H1 (cell line): ENCODE measurements at regions not wholly inside any gene's neighbourhood (a gene's known extent, or its start where the extent isn't known, plus 50 kb on each side); places are given as distances from the start of the nearest gene placed in this dataset.
"Not testable (repeated sequence)": the region's sequence is repeated elsewhere in the genome, so short reads cannot be mapped to it uniquely, and the experiment has no call there.

Experiments used
- CTCF ChIA-PET: fragments of 300-600 bp; sonication (Branson Sonifier 250); formaldehyde crosslinking; loops from one replicate; lab custom pipeline; 2021; ENCODE audit not compliant: partially characterized antibody; lab: Charles Lee
- POLR2A ChIA-PET: fragments of 300-600 bp; sonication (Branson Sonifier 250); formaldehyde crosslinking; loops from one replicate; lab custom pipeline; 2021; ENCODE audit warnings: inconsistent platforms; ENCODE audit not compliant: partially characterized antibody; lab: Charles Lee
- DNase-seq, 2 experiments: peaks; one replicate each; pipeline versions ENCODE4 v3.0.0 to v3.0.0-alpha.2; 2010 to 2022; ENCODE audit warnings: low spot score in 2 of 2, low read depth in 1 of 2, mixed read lengths in 1 of 2
- FAIRE-seq: peaks from 2 replicates; lab custom pipeline; 2011; peaks lifted over from hg19 to GRCh38; lab: Jason Lieb, UNC
- H2AFZ ChIP-seq: 2 replicates; pipeline ENCODE4 v1.8.1; 2012; ENCODE audit warnings: low read length, inconsistent platforms
- H2AK5ac ChIP-seq: 2 replicates; pipeline ENCODE4 v1.6.1; 2013; ENCODE audit warnings: low read depth, low read length
- H2BK120ac ChIP-seq: replicated peaks from 2 replicates; pipeline ENCODE3; 2013; ENCODE audit warnings: low read depth, low read length, inconsistent platforms
- H2BK12ac ChIP-seq: 2 replicates; pipeline ENCODE4 v1.6.1; 2013; ENCODE audit warnings: low read depth, low read length
- H2BK15ac ChIP-seq: 2 replicates; pipeline ENCODE4 v1.6.1; 2013; ENCODE audit warnings: low read length
- H2BK20ac ChIP-seq: 2 replicates; pipeline ENCODE4 v1.6.1; 2013; ENCODE audit warnings: low read length
- H2BK5ac ChIP-seq: 2 replicates; pipeline ENCODE4 v1.6.1; 2013; ENCODE audit warnings: low read depth, low read length
- H3K14ac ChIP-seq: 2 replicates; pipeline ENCODE4 v1.6.1; 2013; ENCODE audit warnings: inconsistent platforms; ENCODE audit not compliant: insufficient read length
- H3K18ac ChIP-seq: 2 replicates; pipeline ENCODE4 v1.6.1; 2013; ENCODE audit warnings: low read length; ENCODE audit errors: extremely low read depth
- H3K23ac ChIP-seq: 2 replicates; pipeline ENCODE4 v1.6.1; 2013; ENCODE audit warnings: inconsistent platforms; ENCODE audit not compliant: insufficient read length
- H3K23me2 ChIP-seq: 2 replicates; pipeline ENCODE4 v1.6.1; 2013; ENCODE audit warnings: low read depth, low read length
- H3K27ac ChIP-seq: 2 replicates; pipeline ENCODE4 v1.6.1; 2011; ENCODE audit warnings: low read depth, low read length, inconsistent platforms
- H3K27me3 ChIP-seq, 4 experiments: replicated peaks in 1 of 4; 1 replicate in 1 of 4; 2 replicates in 3 of 4; pipeline versions ENCODE4 v1.6.1 to v1.8.1; 2011 to 2013; ENCODE audit warnings: low read length in 3 of 4, mild to moderate bottlenecking in 3 of 4, inconsistent platforms in 2 of 4, mixed read lengths in 2 of 4, moderate library complexity in 1 of 4; ENCODE audit not compliant: control insufficient read depth in 3 of 4, insufficient read depth in 3 of 4; ENCODE audit errors: extremely low read depth in 1 of 4
- H3K36me3 ChIP-seq, 4 experiments: 2 replicates each; pipeline versions ENCODE4 v1.6.1 to v1.8.1; 2011 to 2013; ENCODE audit warnings: mild to moderate bottlenecking in 4 of 4, low read length in 3 of 4, moderate library complexity in 2 of 4, control low read depth in 1 of 4, inconsistent platforms in 1 of 4; ENCODE audit not compliant: insufficient read depth in 4 of 4, control insufficient read depth in 2 of 4
- H3K4ac ChIP-seq: replicated peaks from 2 replicates; pipeline ENCODE3; 2013; ENCODE audit warnings: low read length, low read depth, mixed read lengths, inconsistent platforms; ENCODE audit not compliant: insufficient read length
- H3K4me1 ChIP-seq, 4 experiments: replicated peaks in 1 of 4; 1 replicate in 1 of 4; 2 replicates in 3 of 4; pipeline versions ENCODE4 v1.6.1 to v1.8.1; 2011 to 2013; ENCODE audit warnings: low read length in 3 of 4, inconsistent platforms in 2 of 4, mixed read lengths in 1 of 4; ENCODE audit not compliant: insufficient read depth in 4 of 4, control insufficient read depth in 3 of 4
- H3K4me2 ChIP-seq, 2 experiments: 2 replicates each; pipeline versions ENCODE4 v1.6.1 to v1.8.1; 2011 to 2013; ENCODE audit warnings: low read depth in 2 of 2, low read length in 2 of 2, control low read depth in 1 of 2, inconsistent platforms in 1 of 2, mild to moderate bottlenecking in 1 of 2; ENCODE audit not compliant: insufficient read depth in 1 of 2
- H3K4me3 ChIP-seq, 4 experiments: fragments of 200-600, 300-600 bp in 1 of 4; sonication (generic), shearing (Covaris generic), sonication (Bioruptor Twin) in 1 of 4; 2 replicates each; pipeline versions ENCODE4 v1.5.1 to v1.8.1; 2011 to 2016; ENCODE audit warnings: low read length in 4 of 4, low read depth in 3 of 4, control low read depth in 2 of 4, inconsistent platforms in 2 of 4, mild to moderate bottlenecking in 2 of 4, mixed read lengths in 1 of 4, moderate library complexity in 1 of 4; ENCODE audit not compliant: insufficient read depth in 2 of 4; ENCODE audit errors: extremely low read depth in 1 of 4
- H3K56ac ChIP-seq: replicated peaks from 2 replicates; pipeline ENCODE3; 2013; ENCODE audit warnings: low read depth, mild to moderate bottlenecking, mixed read lengths, low read length, inconsistent platforms; ENCODE audit not compliant: insufficient read length
- H3K79me1 ChIP-seq: 2 replicates; pipeline ENCODE4 v1.6.1; 2013; ENCODE audit warnings: low read depth, low read length, control low read depth
- H3K79me2 ChIP-seq, 2 experiments: 2 replicates each; pipeline versions ENCODE4 v1.6.1 to v1.8.1; 2012 to 2013; ENCODE audit warnings: low read length in 2 of 2, mild to moderate bottlenecking in 2 of 2, inconsistent platforms in 1 of 2; ENCODE audit not compliant: insufficient read depth in 2 of 2, control insufficient read depth in 1 of 2
- H3K9ac ChIP-seq, 4 experiments: replicated peaks in 1 of 4; 1 replicate in 1 of 4; 2 replicates in 3 of 4; pipeline versions ENCODE4 v1.6.1 to v1.8.1; 2011 to 2013; ENCODE audit warnings: low read depth in 3 of 4, low read length in 3 of 4, control low read depth in 2 of 4, mild to moderate bottlenecking in 2 of 4, moderate library complexity in 2 of 4, inconsistent platforms in 1 of 4; ENCODE audit errors: extremely low read depth in 1 of 4
- H3K9me3 ChIP-seq, 2 experiments: 2 replicates each; pipeline versions ENCODE4 v1.6.1 to v1.8.1; 2012 to 2013; ENCODE audit warnings: mild to moderate bottlenecking in 2 of 2, moderate library complexity in 2 of 2, control low read depth in 1 of 2, inconsistent platforms in 1 of 2, low read depth in 1 of 2, low read length in 1 of 2, mixed read lengths in 1 of 2; ENCODE audit not compliant: insufficient read depth in 2 of 2
- H4K20me1 ChIP-seq, 2 experiments: replicated peaks in 1 of 2; 2 replicates each; pipeline versions ENCODE3 to v1.8.1; 2011 to 2013; ENCODE audit warnings: inconsistent platforms in 2 of 2, low read length in 2 of 2, mild to moderate bottlenecking in 1 of 2; ENCODE audit not compliant: insufficient read depth in 2 of 2, control insufficient read depth in 1 of 2
- H4K5ac ChIP-seq: 2 replicates; pipeline ENCODE4 v1.6.1; 2013; ENCODE audit warnings: low read length, low read depth, mixed read lengths, inconsistent platforms; ENCODE audit not compliant: insufficient read length
- H4K8ac ChIP-seq: 2 replicates; pipeline ENCODE4 v1.8.0; 2013; ENCODE audit warnings: mild to moderate bottlenecking, moderate library complexity, low read length, inconsistent platforms; ENCODE audit not compliant: insufficient read depth; ENCODE audit errors: extremely low read depth
- H4K91ac ChIP-seq: replicated peaks from 2 replicates; pipeline ENCODE3; 2013; ENCODE audit warnings: low read length, mixed read lengths, inconsistent platforms; ENCODE audit not compliant: insufficient read length
- WGBS, 2 experiments: shearing (Covaris generic) in 1 of 2; methylation state at CpG; one replicate each; pipeline versions ENCODE4 v1.1.6 to v1.1.7; 2013 to 2015; ENCODE audit warnings: low lambda C conversion rate in 2 of 2, mixed read lengths in 2 of 2, inconsistent platforms in 1 of 2, low coverage in 1 of 2, missing lambda C conversion rate in 1 of 2; ENCODE audit not compliant: insufficient replicate concordance in 2 of 2, insufficient coverage in 1 of 2, insufficient read length in 1 of 2; ENCODE audit errors: extremely low coverage in 1 of 2, missing lambda C conversion rate in 1 of 2; 5-methylcytosine and 5-hydroxymethylcytosine counted together

DNA sequence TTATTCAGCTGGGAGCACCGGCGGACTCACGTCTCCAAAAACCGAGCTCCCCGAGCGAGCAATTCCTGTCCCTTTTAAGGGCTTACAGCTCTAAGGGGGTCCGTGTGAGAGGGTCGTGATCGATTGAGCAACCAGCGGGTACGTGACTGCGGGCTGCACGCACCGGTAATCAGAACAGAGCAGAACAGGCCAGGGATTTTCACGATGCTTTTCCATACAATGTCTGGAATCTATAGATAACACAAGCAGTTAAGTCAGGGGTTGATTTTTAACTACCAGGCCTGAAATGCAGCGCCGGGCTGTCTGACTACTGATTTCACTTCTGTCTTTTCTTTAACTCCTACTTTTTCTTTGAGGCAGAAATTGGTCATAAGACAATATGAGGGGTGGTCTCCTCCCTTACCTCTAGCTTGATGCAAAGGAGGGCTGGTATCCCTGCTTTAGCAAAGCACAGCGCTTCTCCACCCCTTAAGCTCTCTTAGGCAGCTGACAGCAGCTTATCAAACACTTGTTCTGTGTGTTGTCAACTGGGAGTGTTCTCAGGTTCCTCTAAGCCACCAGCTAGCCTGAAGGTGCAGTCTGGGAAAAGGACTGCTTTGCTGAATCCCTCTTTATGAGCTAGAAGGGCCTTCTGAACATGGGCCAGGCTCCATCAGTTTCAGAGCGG, 323.8 kb upstream of the CCL2 start:
- H3K23me2 ChIP-seq, POLR2A ChIA-PET, H2BK15ac ChIP-seq, H3K79me2 ChIP-seq, H2AFZ ChIP-seq, H3K4me2 ChIP-seq, H2AK5ac ChIP-seq, H3K36me3 ChIP-seq, H2BK5ac ChIP-seq, H3K27ac ChIP-seq, H4K5ac ChIP-seq, H4K91ac ChIP-seq, FAIRE-seq, H2BK120ac ChIP-seq, H3K79me1 ChIP-seq, H3K56ac ChIP-seq, H4K20me1 ChIP-seq, H3K18ac ChIP-seq, H4K8ac ChIP-seq, H3K9me3 ChIP-seq, H3K9ac ChIP-seq, H3K4ac ChIP-seq, DNase-seq, H3K27me3 ChIP-seq, H2BK20ac ChIP-seq, H3K23ac ChIP-seq, H3K4me3 ChIP-seq, H3K14ac ChIP-seq: not testable (repeated sequence)
- WGBS, 2 experiments = 87% methylated on average over 18 of the region's 19 CpGs; no CpG with 5 or more reads in 1 of the 2 experiments
- CTCF ChIA-PET = interaction anchor here (0.8 to 8.3 kb wide), 7 partner anchors 8 to 215 kb away, joined by 3 to 94 read pairs (median 3); no protein-coding TSS in a partner anchor
- Histone ChIP-seq H3K4me1 (peaks cover 6 to 29% (median 18%) of the 10 kb centered on the region in 4 experiments), H2BK12ac (peak overlapping the region; percentile 62; the same call in 1 of the 2 replicates)
